GM12878 (cell line): ENCODE measurements at regions not wholly inside any gene's neighbourhood (a gene's known extent, or its start where the extent isn't known, plus 50 kb on each side); places are given as distances from the start of the nearest gene placed in this dataset.

ENCODE experiments used
- ATAC-seq: fragments of 200-7000 bp; cut with Tn5 transposase; 3 replicates; pipeline ENCODE4 v1.9.1; 2020; ENCODE audit warnings: mild to moderate bottlenecking, moderate library complexity
- BruUV-seq: library from RNA; stranded (reverse); fragments of 400-500 nt; replicated peaks from 2 replicates; lab custom pipeline; 2021; lab: Mats Ljungman, UMichigan
- CTCF ChIA-PET: fragments of 300-600 bp; sonication (Branson Sonifier 250); formaldehyde crosslinking; extraction: SDS; loops from one replicate; lab custom pipeline; 2021; ENCODE audit warnings: inconsistent platforms; lab: Yijun Ruan, JAX
- POLR2A ChIA-PET: fragments of 350-600 bp; formaldehyde crosslinking; extraction: SDS; loops from one replicate; lab custom pipeline; 2021; ENCODE audit warnings: inconsistent platforms; lab: Charles Lee
- RAD21 ChIA-PET: fragments of 300-600 bp; sonication (Branson Sonifier 250); formaldehyde crosslinking; loops from one replicate; lab custom pipeline; 2023; ENCODE audit warnings: antibody characterized with exemption; ENCODE audit not compliant: unreplicated experiment; lab: Charles Lee
- SMC1A ChIA-PET: fragments of 300-600 bp; sonication (Branson Sonifier 250); formaldehyde crosslinking; loops from one replicate; lab custom pipeline; 2023; ENCODE audit not compliant: unreplicated experiment, uncharacterized antibody; lab: Charles Lee
- DNase-seq: peaks from one replicate; pipeline ENCODE4 v3.0.0-alpha.2; 2011; ENCODE audit warnings: low read depth, low spot score
- FAIRE-seq: peaks from 3 replicates; lab custom pipeline; 2011; peaks lifted over from hg19 to GRCh38; lab: Jason Lieb, UNC
- H2AFZ ChIP-seq: 2 replicates; pipeline ENCODE4 v1.6.0; 2011; ENCODE audit warnings: low read depth, low read length, control low read depth; ENCODE audit not compliant: control insufficient read depth
- H3K27ac ChIP-seq: 2 replicates; pipeline ENCODE4 v1.5.1; 2011; ENCODE audit warnings: control low read depth; ENCODE audit not compliant: control insufficient read depth, insufficient read depth
- H3K27me3 ChIP-seq, 2 experiments: replicated peaks in 1 of 2; 2 replicates each; pipeline versions ENCODE4 v1.6.0 to v1.6.1; 2011; ENCODE audit warnings: low read length in 1 of 2; ENCODE audit not compliant: control insufficient read depth in 2 of 2, insufficient read depth in 2 of 2
- H3K36me3 ChIP-seq, 2 experiments: 2 replicates each; pipeline ENCODE4 v1.5.1; 2011; ENCODE audit warnings: low read length in 1 of 2; ENCODE audit not compliant: control insufficient read depth in 2 of 2, insufficient read depth in 2 of 2
- H3K4me1 ChIP-seq: 2 replicates; pipeline ENCODE4 v1.6.1; 2011; ENCODE audit warnings: mild to moderate bottlenecking, low read length, moderate library complexity, mixed read lengths; ENCODE audit not compliant: control insufficient read depth, insufficient read depth
- H3K4me2 ChIP-seq: 2 replicates; pipeline ENCODE4 v1.6.0; 2011; ENCODE audit warnings: control low read depth; ENCODE audit not compliant: control insufficient read depth, insufficient read depth
- H3K4me3 ChIP-seq: fragments of 200-600 bp; sonication (generic); 2 replicates; pipeline ENCODE4 v1.5.1; 2016
- H3K79me2 ChIP-seq: 2 replicates; pipeline ENCODE4 v1.6.0; 2011; ENCODE audit warnings: low read length; ENCODE audit not compliant: control insufficient read depth, insufficient read depth
- H3K9ac ChIP-seq: 2 replicates; pipeline ENCODE4 v1.8.0; 2011; ENCODE audit warnings: low read length, control low read depth, mixed read lengths; ENCODE audit not compliant: control insufficient read depth, insufficient read depth
- H3K9me3 ChIP-seq: replicated peaks from 3 replicates; pipeline ENCODE4 v1.5.1; 2011; ENCODE audit warnings: mild to moderate bottlenecking, low read length; ENCODE audit not compliant: control insufficient read depth, insufficient read depth
- H4K20me1 ChIP-seq: 2 replicates; pipeline ENCODE4 v1.6.0; 2011; ENCODE audit not compliant: control insufficient read depth, insufficient read depth
- BCLAF1 ChIP-seq: fragments of 450-650 bp; IDR thresholded peaks from 2 replicates; pipeline ENCODE4 v1.6.1; 2017; ENCODE audit warnings: antibody characterized with exemption, mild to moderate bottlenecking, moderate library complexity
- BMI1 ChIP-seq: fragments of 450-650 bp; IDR thresholded peaks from 2 replicates; pipeline ENCODE4 v1.6.1; 2016; ENCODE audit warnings: mild to moderate bottlenecking, moderate library complexity, borderline replicate concordance
- CHD1 ChIP-seq: IDR thresholded peaks from 2 replicates; pipeline ENCODE4 v1.6.1; 2012; ENCODE audit warnings: low read depth, low read length, improper control_type of control experiment
- HCFC1 ChIP-seq: fragments of 150-350 bp; IDR thresholded peaks from 2 replicates; pipeline ENCODE4 v1.6.1; 2014; ENCODE audit warnings: low read length
- MYB ChIP-seq: fragments of 150-350 bp; IDR thresholded peaks from 2 replicates; pipeline ENCODE4 v1.6.1; 2014; ENCODE audit warnings: mild to moderate bottlenecking, low read depth, low read length, borderline replicate concordance
- NR2C2 ChIP-seq: IDR thresholded peaks from 2 replicates; pipeline ENCODE4 v1.6.1; 2011; ENCODE audit warnings: borderline replicate concordance, low read depth; ENCODE audit not compliant: control insufficient read depth, insufficient read length
- NR2F1 ChIP-seq: fragments of 450-650 bp; conservative IDR thresholded peaks from 2 replicates; pipeline ENCODE4 v1.6.1; 2017; ENCODE audit warnings: mild to moderate bottlenecking
- POLR2AphosphoS2 ChIP-seq: IDR thresholded peaks from 2 replicates; pipeline ENCODE4 v1.6.1; 2011; ENCODE audit warnings: low read depth, mild to moderate bottlenecking, low read length, improper control_type of control experiment, moderate library complexity
- SIN3A ChIP-seq: IDR thresholded peaks from 2 replicates; pipeline ENCODE4 v1.6.1; 2012; ENCODE audit warnings: low read depth, low read length, improper control_type of control experiment
- SREBF1 ChIP-seq: IDR thresholded peaks from 2 replicates; pipeline ENCODE4 v1.6.1; 2012; ENCODE audit warnings: mild to moderate bottlenecking, low read length
- STAT1 ChIP-seq: fragments of 450-650 bp; conservative IDR thresholded peaks from 2 replicates; pipeline ENCODE4 v1.6.1; 2014; ENCODE audit warnings: antibody characterized with exemption, mild to moderate bottlenecking
- SUZ12 ChIP-seq: fragments of 200-600 bp; sonication (generic); IDR thresholded peaks from one replicate; pipeline ENCODE4 v1.6.1; 2018; ENCODE audit warnings: antibody characterized with exemption, mild to moderate bottlenecking; ENCODE audit not compliant: unreplicated experiment
- TARDBP ChIP-seq: IDR thresholded peaks from 2 replicates; pipeline ENCODE4 v1.6.1; 2016; ENCODE audit warnings: borderline replicate concordance
- ZBED1 ChIP-seq: IDR thresholded peaks from 2 replicates; pipeline ENCODE4 v1.6.1; 2016; ENCODE audit warnings: borderline replicate concordance
- ZNF207 ChIP-seq: fragments of 450-650 bp; IDR thresholded peaks from 2 replicates; pipeline ENCODE4 v1.6.1; 2014; ENCODE audit warnings: antibody characterized with exemption, mild to moderate bottlenecking, borderline replicate concordance
- WGBS: methylation state at CpG from one replicate; pipeline ENCODE4 v1.1.6; 2016; ENCODE audit warnings: low lambda C conversion rate; ENCODE audit not compliant: insufficient replicate concordance, insufficient coverage; ENCODE audit errors: missing lambda C conversion rate; 5-methylcytosine and 5-hydroxymethylcytosine counted together
- in situ Hi-C: fragments of 300-500 bp; cut with MboI; formaldehyde crosslinking; loops from 9 replicates; pipeline ENCODE4 v1.14.3; 2018; ENCODE audit warnings: mixed read lengths
- intact Hi-C: fragments of 100-400 bp; cut with micrococcal nuclease; formaldehyde crosslinking; loops from one replicate; pipeline ENCODE4 v1.14.2; 2022; ENCODE audit not compliant: unreplicated experiment

GRCh38 chr5:58369513-58370190, 90.2 kb downstream of the PLK2 start:
- Histone ChIP-seq H3K36me3 (no peaks in the 10 kb centered on the region), H2AFZ (no peak overlapping the region), H3K9me3 (no peaks in the 10 kb centered on the region), H3K4me2 (no peak overlapping the region), H3K27ac (no peak overlapping the region), H3K4me1 (no peaks in the 10 kb centered on the region), H3K4me3 (no peak overlapping the region), H4K20me1 (no peaks in the 10 kb centered on the region), H3K27me3 (no peaks in the 10 kb centered on the region), H3K79me2 (no peaks in the 10 kb centered on the region), H3K9ac (no peak overlapping the region)
- no peak for DNase-seq
- RAD21 ChIA-PET: no interaction called here
- no peak for ATAC-seq
- WGBS: 19% methylated on average over 5 of the region's 5 CpGs
- POLR2A ChIA-PET: no interaction called here
- no peak for FAIRE-seq
- TF ChIP-seq HCFC1 (no peak), STAT1 (no peak), SIN3A (no peak), ZNF207 (no peak), MYB (no peak), POLR2AphosphoS2 (no peak), NR2F1 (no peak)
- SMC1A ChIA-PET: no interaction called here
- in situ Hi-C loops (no loop called here), intact Hi-C loops (no loop called here)
- BruUV-seq: no TSS peak
- CTCF ChIA-PET: no interaction called here

GRCh38 chr5:58366461-58366860, 93.4 kb downstream of the PLK2 start:
- Histone ChIP-seq H3K27me3 (no peaks in the 10 kb centered on the region), H3K9ac (no peak overlapping the region), H2AFZ (no peak overlapping the region), H3K36me3 (no peaks in the 10 kb centered on the region), H3K4me1 (no peaks in the 10 kb centered on the region), H3K27ac (no peak overlapping the region), H3K4me2 (no peak overlapping the region), H3K79me2 (no peaks in the 10 kb centered on the region), H3K4me3 (no peak overlapping the region), H3K9me3 (no peaks in the 10 kb centered on the region), H4K20me1 (no peaks in the 10 kb centered on the region)
- no TSS peak for BruUV-seq
- in situ Hi-C loops (no loop called here), intact Hi-C loops (no loop called here)
- ChIA-PET SMC1A (interaction anchor here (0.6 kb wide), 1 partner anchor 95 kb away, joined by 3 read pairs; no protein-coding TSS in a partner anchor), RAD21 (no interaction called here), CTCF (no interaction called here), POLR2A (no interaction called here)
- FAIRE-seq (no peak), ATAC-seq (no peak), DNase-seq (no peak)
- WGBS: 27% methylated on average over 4 of the region's 4 CpGs
- no peak for TF ChIP-seq BMI1
- TF ChIP-seq NR2C2: no peak
- TF ChIP-seq BCLAF1: no peak
- TF ChIP-seq STAT1: no peak
- no peak for TF ChIP-seq ZBED1
- TF ChIP-seq SREBF1: no peak
- TF ChIP-seq TARDBP: no peak
- TF ChIP-seq SUZ12: no peak
- no peak for TF ChIP-seq CHD1
